Hypothalamus (tissue), 51 donors: ENCODE measurements at regions not wholly inside any gene's neighbourhood (a gene's known extent, or its start where the extent isn't known, plus 50 kb on each side); places are given as distances from the start of the nearest gene placed in this dataset.

Source experiments
- DNase-seq, 51 donors: peaks; one replicate each; lab custom pipeline; 2025; lab: John Stamatoyannopoulos, UW

DNA sequence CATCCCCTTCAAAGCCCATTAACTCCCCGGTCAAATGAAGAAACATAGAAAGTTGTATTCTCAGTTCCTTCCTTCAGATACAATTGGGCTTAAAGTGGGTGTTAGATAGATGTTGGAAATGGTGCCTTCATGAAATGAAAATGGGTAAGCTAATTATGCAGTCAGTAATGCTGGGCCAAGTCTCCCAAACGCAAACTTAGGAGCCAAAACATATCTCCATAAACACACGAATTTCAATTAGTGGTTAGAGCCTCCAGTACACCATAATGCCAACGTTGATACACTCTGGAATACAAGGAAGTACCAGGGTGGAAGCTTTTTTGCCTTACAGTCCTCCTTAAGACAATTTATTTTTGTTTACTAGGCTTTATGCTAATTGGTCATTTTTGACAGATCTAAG, 1059.0 kb downstream of the TUSC7 start:
- DNase-seq = no peak

DNA sequence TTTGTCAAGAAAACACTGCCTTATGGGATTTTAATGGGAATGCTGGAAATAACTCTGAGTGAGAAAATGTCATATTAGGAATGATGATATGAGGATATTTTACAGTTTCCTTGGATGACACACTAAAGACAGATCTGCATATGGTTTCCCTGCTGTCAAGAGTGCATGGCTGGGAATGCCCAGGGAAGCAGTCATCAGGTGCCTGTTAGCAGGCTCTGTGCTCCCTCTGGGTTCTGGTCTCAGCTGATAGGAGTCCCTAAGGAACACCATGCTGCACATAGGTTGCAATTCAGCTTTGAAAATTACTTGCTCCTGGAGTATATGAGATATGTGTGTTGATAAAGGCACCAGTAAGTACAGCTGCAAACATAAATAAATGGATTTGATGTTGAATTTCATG, 1064.6 kb downstream of the TUSC7 start:
- no peak for DNase-seq

DNA sequence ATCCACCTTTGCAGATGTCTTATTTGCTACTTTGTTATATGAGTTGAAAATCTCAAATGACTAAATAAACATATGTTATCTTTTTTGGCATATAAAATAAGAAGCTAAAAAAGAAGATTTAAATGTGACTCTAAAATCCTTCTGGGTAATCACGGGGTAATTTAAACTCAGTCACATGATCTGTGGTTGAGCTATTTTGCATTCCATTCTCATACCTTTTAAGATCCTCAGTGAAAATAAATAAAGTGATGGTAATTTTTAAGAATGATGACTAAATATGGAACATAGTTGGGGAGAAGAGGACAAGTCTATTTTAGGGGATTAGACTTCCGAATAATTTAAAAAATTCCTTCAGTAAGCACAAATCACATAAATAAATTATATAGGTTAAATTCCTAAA, 1076.8 kb downstream of the TUSC7 start:
- DNase-seq = no peak

DNA sequence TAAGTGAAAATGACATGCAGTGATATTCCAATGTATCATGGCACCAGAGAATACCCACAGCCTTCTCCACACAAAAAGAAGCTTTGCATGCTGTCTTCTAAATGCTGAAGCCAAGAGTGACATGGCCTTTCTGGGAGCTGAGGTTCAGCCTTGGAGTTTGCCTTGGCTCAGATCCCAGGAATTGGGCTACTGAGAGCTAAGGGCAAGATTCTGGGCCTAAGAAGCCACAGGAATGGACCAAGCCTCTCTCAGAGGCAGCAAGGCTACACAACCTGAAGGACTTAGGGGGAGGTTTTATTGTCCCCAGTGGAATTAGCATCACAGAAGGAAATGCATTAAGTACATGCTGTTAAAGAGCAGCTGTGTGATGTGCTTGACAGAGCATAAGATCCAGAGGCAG, 1078.5 kb downstream of the TUSC7 start:
- DNase-seq = peak in 5 of 51 donors; percentile 3 to 19 (median 11)

DNA sequence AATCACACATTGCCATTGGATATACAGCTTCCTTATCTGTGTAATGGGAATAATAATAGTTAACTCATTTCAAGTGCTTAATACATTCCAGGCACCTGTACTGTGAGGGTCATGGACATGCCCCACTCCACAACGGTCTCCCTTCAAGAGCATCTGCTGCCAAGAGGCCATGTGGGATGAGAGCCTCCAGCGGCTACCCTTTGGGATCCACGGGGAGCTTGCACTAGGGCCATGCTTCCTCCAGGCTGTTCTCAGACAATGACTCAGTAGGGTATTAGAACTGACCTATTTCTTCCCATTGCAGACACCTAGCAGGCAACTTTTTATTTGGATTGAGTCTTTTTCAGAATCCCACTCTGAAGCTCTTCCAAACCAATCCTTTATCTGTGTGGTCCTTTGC, 1078.9 kb downstream of the TUSC7 start:
- DNase-seq = no peak

DNA sequence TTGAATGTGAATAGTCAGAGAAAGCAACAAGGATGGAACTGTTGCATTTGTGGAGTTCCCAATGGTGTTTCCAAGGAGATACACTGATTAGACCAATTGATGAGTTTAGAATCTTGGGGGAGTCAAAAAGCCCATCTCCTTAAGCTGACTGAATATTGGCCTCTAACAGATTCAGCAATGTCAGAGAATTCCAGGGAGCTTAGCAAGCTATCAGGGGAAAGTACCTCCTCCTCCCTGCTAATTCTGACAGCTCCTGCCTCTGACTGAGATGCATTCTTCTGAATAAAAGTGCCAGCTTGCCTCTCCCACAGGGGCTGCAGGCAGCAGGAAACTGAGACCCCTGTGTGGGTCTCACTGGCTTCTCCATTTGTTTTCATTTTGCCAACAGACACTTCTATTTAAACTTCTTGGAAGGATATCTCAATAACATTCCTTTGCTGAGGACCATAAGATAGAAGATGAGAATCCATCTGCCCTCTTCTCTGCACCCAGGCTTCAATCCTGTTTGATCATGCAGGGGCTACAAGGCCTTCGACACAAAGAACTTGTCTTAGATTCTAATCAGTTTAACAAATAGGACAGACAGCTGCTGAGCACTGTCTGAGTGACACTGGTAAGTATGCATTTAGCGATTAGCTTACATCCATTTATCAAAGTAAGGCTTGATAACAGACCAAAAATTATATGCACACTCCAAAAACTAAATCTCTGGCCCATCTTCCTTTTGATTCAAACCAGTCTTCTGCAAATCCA, 1080.8 kb downstream of the TUSC7 start:
- no peak for DNase-seq

DNA sequence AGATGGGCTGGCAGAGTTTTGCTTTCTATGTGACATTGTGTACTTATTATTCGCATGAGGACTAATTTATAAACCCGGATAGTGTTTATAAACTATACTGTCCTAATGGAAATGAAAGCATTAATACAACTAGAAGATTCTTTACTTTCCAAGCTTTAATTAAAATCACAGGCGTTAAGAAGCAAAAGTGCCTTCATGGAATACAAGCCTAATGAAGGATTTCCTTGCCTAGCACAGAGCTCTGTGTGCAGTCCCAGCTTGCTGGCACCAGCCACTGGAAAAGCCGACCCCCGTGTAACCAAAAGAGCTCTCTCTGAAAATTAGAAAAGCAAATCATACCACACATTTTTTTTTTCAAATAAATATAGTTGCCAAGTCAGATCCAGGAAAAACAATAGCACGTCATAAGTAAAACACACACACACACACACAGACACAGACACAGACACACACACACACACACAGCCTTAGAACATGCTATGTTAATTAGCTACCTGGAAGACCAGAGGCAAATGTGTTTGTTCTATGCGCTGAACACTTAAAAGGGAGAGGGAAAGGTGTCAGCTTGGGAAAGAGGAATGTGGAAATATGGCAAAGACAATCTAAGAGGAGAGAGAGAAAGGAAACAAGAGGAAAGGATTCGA, 1084.2 kb downstream of the TUSC7 start:
- DNase-seq = peak in 3 of 51 donors; percentile 2 to 7 (median 5)

DNA sequence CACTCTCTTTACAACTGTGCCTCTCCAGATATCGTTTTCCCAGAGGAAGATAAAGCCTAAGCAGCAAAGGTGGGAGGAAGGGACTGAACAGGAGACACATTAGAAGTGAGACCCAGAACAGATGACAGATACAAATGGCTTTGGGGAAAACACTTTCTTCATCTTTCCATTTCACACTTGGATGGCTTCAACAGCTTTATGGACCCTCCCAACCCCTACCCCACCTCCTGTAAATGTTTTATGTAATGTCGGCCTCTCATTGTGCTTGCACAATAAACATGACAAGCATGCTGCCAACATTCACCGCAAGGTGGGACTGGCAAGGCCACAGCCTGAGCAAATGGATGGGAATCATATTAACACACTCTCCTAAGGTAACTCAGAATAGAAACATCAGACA, 1088.6 kb downstream of the TUSC7 start:
- no peak for DNase-seq

DNA sequence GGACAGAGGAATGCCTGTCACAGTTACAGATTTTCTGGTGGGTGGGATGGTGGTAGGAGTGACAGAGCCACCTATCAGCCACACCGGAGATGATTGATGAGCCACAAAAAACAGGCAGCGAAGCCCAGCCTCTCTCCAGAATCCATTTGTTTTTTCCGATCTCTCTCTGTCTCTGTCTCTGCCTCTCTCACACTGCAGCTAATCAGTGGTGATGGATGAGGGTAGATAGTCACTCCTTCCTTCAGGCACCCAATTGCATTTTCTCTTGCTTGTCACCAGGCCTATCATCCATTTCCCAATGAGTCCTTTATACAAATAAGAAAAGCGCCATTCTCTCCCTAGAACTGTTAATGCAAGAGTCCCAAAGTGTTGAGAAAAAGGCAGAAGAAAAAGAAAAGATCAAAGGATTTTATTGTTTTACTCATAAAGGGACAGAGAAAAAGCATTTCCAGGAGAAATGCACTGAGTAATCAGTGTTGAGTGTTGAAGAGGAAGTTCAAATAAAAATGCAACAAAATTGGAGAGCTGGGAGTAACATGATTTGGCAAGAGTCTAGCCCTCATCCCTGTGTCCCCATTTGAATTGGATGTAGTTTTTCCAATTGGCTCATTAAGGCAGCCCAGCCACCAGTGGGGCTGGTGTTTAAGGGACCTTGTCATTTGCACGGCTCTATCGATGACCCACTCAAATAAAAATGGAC, 1089.3 kb downstream of the TUSC7 start:
- no peak for DNase-seq

DNA sequence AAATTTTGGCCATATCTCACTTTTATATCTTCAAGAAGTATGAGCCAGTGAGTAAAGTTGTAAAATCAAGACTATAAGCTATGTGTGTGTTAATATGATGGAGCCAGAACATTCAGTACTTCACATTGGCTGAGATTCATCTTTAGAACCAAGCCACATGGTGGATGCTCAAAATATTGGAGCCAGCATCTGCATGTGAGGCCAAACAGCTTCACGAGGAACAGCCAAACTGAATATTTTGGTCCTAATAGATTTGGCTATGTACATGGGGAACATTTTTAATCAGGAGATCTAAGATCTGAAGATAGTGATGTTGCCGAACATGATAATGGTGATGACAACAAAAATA, 1089.8 kb downstream of the TUSC7 start:
- DNase-seq = no peak

DNA sequence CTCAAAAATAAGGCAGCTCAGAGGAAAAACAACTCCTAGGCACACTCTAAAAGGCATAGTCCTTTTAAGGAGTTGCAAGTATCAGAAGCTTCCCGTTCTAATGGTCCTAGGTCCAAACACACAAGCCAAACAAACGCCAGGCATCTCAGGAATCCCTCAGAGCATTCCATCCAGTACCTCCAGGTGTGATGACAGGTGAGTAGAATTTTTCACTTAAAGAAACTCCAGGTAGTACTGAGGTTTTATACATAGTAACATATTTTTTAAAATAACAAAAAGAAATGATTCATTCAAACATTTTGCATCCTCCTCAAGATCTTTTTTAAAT, 1092.3 kb downstream of the TUSC7 start:
- DNase-seq = no peak

DNA sequence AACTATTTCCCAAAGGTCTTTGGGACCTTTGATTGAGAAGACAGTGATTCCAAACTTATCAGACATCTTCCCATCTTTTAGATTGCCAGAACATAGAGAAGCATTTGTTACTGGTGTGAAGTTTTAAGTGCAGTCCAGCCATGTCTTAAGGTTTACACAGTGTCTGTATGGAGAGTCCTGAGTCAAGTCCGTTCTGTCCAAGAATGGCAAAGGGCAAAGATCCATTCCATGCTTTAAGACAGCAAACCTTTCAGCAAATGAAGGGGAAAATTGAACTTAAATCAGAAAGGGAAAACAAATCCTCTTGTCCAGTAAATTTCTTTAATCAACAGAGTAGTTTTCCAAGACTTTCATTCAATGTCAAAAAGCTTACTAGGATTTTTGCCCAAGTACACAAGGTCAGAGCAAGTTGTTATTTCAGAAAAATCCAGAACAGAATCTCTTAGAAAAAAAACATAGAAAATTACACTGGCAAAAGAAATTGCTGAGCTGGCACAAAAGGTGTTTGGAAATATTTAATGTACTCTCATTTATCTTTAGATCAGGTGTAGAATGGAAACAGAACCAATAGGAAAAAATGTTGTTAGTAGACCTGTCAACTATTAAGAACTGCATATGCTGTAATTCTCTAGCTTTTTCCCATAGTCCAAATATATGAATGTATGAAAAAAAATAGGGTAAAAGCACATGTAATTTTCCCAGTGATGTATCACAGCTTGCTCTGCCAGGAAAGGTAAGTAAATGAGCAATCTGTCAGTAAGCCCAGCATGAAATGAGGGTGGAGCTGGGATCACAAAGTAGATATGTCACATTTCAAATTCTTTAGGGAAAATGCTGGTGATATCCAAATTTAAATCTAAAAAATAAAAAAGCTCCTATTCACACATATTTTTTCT, 1099.9 kb downstream of the TUSC7 start:
- no peak for DNase-seq

DNA sequence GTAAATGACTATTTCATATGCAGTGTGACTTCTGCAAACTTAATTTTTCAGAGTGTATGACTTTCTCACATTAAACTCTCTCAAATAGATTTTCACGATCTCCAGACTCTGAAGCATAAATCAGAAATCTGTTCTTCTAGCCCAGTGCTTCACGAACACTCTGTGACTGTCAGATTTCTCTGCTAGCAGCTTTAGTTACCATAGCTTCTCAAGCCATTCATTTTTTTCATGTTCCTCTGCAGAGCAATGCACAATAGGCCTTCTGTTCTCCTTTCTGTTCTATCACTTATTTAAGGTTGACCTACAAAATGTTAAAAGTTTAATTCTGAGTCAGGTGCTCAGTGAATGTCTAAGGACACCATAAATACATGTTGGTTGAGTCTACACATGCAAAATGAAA, 1102.2 kb downstream of the TUSC7 start:
- DNase-seq = peak in 2 of 51 donors; percentile 20 to 28

DNA sequence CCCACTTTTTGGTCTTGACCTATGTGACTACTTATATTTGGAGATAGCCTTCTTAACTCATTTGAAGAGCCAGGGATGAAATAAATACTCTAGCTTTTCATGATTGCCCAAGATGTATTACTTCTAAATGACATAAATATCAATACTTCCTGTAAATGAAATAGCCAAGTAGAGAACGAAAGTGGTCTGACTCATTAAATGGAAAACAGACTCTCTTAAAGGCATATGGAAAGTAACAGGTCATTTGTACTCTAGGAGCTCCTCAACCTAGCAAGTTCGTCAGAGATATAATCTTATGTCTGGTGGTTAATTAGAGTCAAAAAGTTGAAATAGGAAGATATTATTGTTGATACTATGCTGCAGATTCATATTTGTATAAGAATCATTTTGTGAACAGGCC, 1105.4 kb downstream of the TUSC7 start:
- DNase-seq = no peak

DNA sequence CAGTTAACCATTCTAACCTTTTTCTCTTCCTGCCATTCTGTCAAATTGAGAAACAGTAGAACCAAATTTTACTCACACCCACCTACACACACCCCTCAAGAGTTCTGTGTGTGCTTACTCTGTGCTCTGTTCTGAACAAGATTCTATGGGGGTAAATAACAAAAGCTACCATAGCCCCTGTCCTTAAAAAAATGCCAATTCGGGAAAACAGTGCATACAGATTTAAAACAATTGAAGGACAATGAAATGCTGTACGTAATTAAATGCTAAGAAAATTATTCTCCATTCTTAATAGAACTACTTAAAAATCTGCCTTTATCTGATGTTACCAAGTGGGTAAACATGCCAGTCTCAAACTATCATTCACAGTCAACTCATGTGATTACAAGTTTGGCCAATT, 1107.5 kb downstream of the TUSC7 start:
- DNase-seq = no peak

DNA sequence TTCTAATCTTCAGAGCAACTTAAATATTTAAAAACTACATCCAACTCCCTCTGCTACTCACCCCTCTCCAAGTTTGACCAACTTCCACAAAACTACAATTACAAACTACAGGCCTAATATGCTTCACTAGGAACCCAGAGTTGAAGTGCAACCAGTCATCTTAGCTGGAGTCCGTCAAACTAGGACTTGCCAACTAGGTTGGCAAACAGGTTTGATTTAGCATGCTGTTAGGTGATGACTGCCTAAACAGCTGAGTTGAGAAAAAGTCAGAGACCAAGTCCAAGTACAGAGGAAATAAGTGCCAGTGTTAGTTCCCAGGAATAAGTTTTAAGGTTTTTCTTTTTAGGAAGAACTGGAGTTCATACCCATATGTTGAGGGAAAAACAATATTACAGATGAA, 1109.0 kb downstream of the TUSC7 start:
- DNase-seq = no peak

DNA sequence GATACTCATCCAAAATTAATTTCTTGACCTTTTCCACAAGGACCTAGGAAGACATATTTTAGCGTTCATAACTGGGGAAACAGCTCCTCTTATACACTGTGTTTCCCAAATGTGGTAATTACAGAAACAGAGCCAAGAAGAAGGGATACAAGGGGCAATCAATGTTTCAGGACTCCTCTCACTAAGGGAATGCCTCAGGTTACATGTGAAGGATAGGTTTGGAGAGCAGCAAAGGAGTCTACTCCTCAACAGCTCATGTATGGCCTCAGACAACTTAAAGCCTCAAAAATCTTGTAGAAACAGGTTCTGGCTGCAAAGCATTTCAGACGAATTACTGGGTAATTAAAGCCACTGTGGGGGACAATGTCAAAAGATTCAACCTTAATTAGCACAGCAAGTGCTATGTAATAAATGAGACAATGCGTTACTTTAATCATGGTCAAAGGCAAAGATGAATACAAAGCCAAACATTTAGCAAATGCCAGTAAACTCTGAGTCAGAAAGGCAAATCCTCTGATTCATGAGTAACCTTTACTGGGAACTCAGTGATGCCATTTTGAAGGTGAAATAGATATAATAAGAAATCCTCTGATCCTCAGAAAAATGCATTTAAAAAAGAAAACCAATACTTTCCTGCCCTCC, 1111.2 kb downstream of the TUSC7 start:
- no peak for DNase-seq

DNA sequence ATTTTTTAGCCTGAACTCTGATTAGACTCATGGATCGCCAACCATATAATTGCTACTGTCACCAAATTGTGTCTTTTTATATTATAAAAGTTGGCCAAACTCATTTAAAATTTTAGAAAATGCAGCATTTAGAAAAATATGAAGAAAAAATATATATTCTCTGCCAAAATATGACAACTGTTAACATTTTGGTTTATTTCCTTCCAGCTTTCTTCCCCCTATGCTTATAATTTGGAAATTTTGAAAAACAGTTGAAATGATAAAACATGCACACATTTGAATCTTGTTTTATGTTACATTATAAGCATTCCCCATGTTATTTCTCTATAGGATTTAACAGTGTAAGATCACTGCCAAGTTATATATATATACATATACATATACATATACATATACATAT, 1112.8 kb downstream of the TUSC7 start:
- no peak for DNase-seq

DNA sequence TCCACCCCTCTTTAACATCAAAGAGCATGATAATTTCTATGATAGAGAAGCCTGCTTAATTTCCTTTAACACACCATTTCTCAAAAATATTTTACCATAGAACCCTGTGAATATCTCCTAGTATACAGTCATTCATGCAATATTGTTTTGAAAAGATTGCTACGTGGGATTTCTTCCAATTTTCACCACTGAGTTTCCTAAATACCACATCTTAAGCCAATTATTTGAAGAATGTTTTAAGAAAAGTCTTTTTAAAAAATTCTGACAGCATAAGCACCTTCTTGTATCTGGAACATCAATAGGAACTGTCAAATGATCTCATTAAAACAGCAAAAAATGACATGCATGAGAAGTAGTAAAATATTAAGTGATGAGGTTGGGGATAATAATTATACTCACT, 1126.7 kb downstream of the TUSC7 start:
- no peak for DNase-seq

DNA sequence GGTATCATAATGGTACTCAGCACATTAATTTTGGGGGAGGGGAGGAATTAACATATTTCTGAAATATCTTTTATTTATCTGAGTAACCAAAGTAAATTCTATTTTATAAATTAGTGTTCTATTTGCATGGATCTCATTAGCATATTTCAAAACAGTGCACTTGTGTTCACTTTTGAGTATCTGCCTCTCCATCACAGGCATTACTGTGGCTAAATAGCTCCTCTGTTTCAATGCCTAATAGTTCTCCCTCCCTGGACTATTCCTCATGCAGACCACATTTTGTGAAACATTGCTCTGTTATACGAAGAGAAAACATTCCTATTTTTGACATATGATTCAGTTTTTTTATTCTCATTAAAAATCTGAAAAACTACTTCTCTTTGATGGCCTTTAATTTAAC, 1127.8 kb downstream of the TUSC7 start:
- peak in 2 of 51 donors; percentile 11 to 26 for DNase-seq

DNA sequence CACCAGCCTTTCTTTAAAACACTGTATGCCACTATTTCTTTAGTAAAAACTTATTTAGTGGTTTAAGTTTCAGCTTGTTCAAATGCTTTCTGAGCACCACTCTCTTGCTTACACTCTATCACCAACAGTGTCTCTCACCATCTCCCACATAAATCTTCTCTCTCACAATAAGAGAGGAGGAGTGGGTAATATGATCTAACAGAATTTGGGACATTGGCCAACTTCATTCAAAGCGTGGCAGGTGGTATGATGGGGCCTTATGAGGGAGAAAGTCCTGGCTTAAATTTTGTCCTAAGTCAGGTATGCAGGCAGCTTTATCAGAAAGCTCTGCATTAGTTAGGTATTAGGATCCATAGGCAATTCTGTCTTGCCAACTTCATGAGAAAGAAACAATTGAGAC, 1132.5 kb downstream of the TUSC7 start:
- no peak for DNase-seq
